NT2/D1 (cell line): ENCODE measurements at regions not wholly inside any gene's neighbourhood (a gene's known extent, or its start where the extent isn't known, plus 50 kb on each side); places are given as distances from the start of the nearest gene placed in this dataset.

ENCODE experiments used
- SUZ12 ChIP-seq: IDR thresholded peaks from 2 replicates; pipeline ENCODE4 v1.6.1; 2011; ENCODE audit not compliant: insufficient read length, insufficient read depth; ENCODE audit errors: extremely low read depth
- YY1 ChIP-seq: IDR thresholded peaks from 2 replicates; pipeline ENCODE4 v1.6.1; 2011; ENCODE audit not compliant: insufficient read length, insufficient read depth
- ZNF274 ChIP-seq: IDR thresholded peaks from 2 replicates; pipeline ENCODE4 v1.6.1; 2011; ENCODE audit warnings: mild to moderate bottlenecking, low read depth, low read length

DNA sequence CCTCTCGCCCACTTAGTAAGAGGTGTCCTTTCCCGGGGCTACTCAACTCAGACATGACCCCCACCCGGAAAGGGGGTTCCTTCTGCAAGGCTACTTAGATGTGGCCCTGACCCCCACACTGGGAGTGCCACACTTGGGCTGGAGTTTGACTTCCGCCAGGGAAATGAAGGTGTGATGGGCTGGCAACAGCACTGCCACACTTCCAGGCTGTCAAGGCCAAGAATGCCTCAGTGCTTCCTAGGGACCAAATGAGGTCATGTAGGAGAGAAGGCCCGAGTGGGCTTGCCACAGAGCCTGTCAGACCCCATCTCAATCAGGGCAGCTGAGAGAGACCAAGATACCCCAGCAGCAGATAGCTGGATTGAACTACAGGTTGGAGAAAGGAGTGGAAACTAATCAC is 55.5 kb downstream of the DRD1 start:
- no peak for TF ChIP-seq SUZ12
- TF ChIP-seq YY1 = no peak
- no peak for TF ChIP-seq ZNF274
